CD14-positive monocyte (primary cell): ENCODE measurements at regions not wholly inside any gene's neighbourhood (a gene's known extent, or its start where the extent isn't known, plus 50 kb on each side); places are given as distances from the start of the nearest gene placed in this dataset.

Experiments
- DNase-seq, 3 donors: peaks; one replicate each; pipeline ENCODE4 v3.0.0-alpha.2; 2011 to 2022
- H2AFZ ChIP-seq: 2 replicates; pipeline ENCODE4 v1.6.0; 2012; ENCODE audit warnings: mild to moderate bottlenecking, low read depth, low read length, inconsistent platforms; ENCODE audit not compliant: insufficient read depth, poor library complexity, severe bottlenecking
- H3K27ac ChIP-seq, 2 donors: 1 replicate in 1 of 2; 2 replicates in 1 of 2; pipeline ENCODE4 v1.5.1; 2012 to 2013; ENCODE audit warnings: low read length in 2 of 2, control low read depth in 1 of 2, inconsistent platforms in 1 of 2, low read depth in 1 of 2, mild to moderate bottlenecking in 1 of 2
- H3K27me3 ChIP-seq, 2 donors: one replicate each; pipeline versions ENCODE4 v1.6.0 to v1.6.1; 2011 to 2013; ENCODE audit warnings: low read length in 2 of 2; ENCODE audit not compliant: control insufficient read depth in 2 of 2, insufficient read depth in 2 of 2
- H3K36me3 ChIP-seq, 2 donors: replicated peaks in 1 of 2; 1 replicate in 1 of 2; 2 replicates in 1 of 2; pipeline versions ENCODE4 v1.5.1 to v1.6.1; 2012 to 2013; ENCODE audit warnings: low read length in 2 of 2, control low read depth in 1 of 2, inconsistent platforms in 1 of 2, mild to moderate bottlenecking in 1 of 2; ENCODE audit not compliant: insufficient read depth in 2 of 2, control insufficient read depth in 1 of 2
- H3K4me1 ChIP-seq, 2 donors: 1 replicate in 1 of 2; 2 replicates in 1 of 2; pipeline versions ENCODE4 v1.5.1 to v1.6.1; 2012 to 2013; ENCODE audit warnings: low read length in 2 of 2, control low read depth in 1 of 2, inconsistent platforms in 1 of 2, mild to moderate bottlenecking in 1 of 2, moderate library complexity in 1 of 2; ENCODE audit not compliant: insufficient read depth in 2 of 2, control insufficient read depth in 1 of 2
- H3K4me2 ChIP-seq: replicated peaks from 2 replicates; pipeline ENCODE3; 2012; ENCODE audit warnings: low read length, moderate library complexity, mild to moderate bottlenecking; ENCODE audit not compliant: poor library complexity, severe bottlenecking; ENCODE audit errors: extremely low read depth
- H3K4me3 ChIP-seq, 3 experiments: fragments of 200-600 bp in 1 of 3; sonication (generic) in 1 of 3; replicated peaks in 1 of 3; 1 replicate in 2 of 3; 2 replicates in 1 of 3; pipeline ENCODE4 v1.5.1; 2011 to 2013; ENCODE audit warnings: low read length in 3 of 3, mild to moderate bottlenecking in 3 of 3, control low read depth in 2 of 3, low read depth in 2 of 3, inconsistent platforms in 1 of 3, moderate library complexity in 1 of 3
- H3K79me2 ChIP-seq: 2 replicates; pipeline ENCODE4 v1.6.0; 2012; ENCODE audit warnings: mild to moderate bottlenecking, control low read depth, inconsistent platforms, low read length, moderate library complexity; ENCODE audit not compliant: insufficient read depth
- H3K9ac ChIP-seq: 2 replicates; pipeline ENCODE4 v1.6.0; 2017; ENCODE audit warnings: low read length, mild to moderate bottlenecking; ENCODE audit not compliant: insufficient read depth, poor library complexity, severe bottlenecking
- H3K9me3 ChIP-seq, 2 donors: replicated peaks in 1 of 2; 1 replicate in 1 of 2; 2 replicates in 1 of 2; pipeline versions ENCODE4 v1.5.1 to v1.6.1; 2012 to 2013; ENCODE audit warnings: low read length in 2 of 2, control low read depth in 1 of 2; ENCODE audit not compliant: control insufficient read depth in 1 of 2, insufficient read depth in 1 of 2
- H4K20me1 ChIP-seq: 2 replicates; pipeline ENCODE4 v1.6.0; 2012; ENCODE audit warnings: mild to moderate bottlenecking, low read length, control low read depth, moderate library complexity; ENCODE audit not compliant: insufficient read depth
- H3K27ac Mint-ChIP-seq, 7 donors: one replicate each; pipeline ENCODE4 v1.8.0; 2020; ENCODE audit warnings: mild to moderate bottlenecking in 7 of 7, mixed read lengths in 7 of 7, moderate library complexity in 6 of 7, inconsistent platforms in 2 of 7
- H3K27me3 Mint-ChIP-seq, 3 donors: one replicate each; pipeline ENCODE4 v1.8.0; 2021 to 2022; ENCODE audit warnings: low read depth in 3 of 3, mild to moderate bottlenecking in 3 of 3, mixed read lengths in 3 of 3, moderate library complexity in 3 of 3, inconsistent platforms in 1 of 3
- H3K36me3 Mint-ChIP-seq, 2 donors: one replicate each; pipeline ENCODE4 v1.8.0; 2020; ENCODE audit warnings: mixed read lengths in 2 of 2, inconsistent platforms in 1 of 2, mild to moderate bottlenecking in 1 of 2
- H3K4me1 Mint-ChIP-seq: one replicate; pipeline ENCODE4 v1.8.0; 2020; ENCODE audit warnings: mild to moderate bottlenecking, mixed read lengths
- H3K4me3 Mint-ChIP-seq, 2 donors: one replicate each; pipeline ENCODE4 v1.8.0; 2020; ENCODE audit warnings: mild to moderate bottlenecking in 2 of 2, mixed read lengths in 2 of 2, moderate library complexity in 1 of 2
- H3K9me3 Mint-ChIP-seq, 7 donors: one replicate each; pipeline ENCODE4 v1.8.0; 2020 to 2022; ENCODE audit warnings: mixed read lengths in 7 of 7, mild to moderate bottlenecking in 6 of 7, moderate library complexity in 6 of 7, inconsistent platforms in 2 of 7
- WGBS: methylation state at CpG from one replicate; pipeline ENCODE4 v1.1.5; 2013; ENCODE audit warnings: missing lambda C conversion rate; ENCODE audit not compliant: insufficient coverage; 5-methylcytosine and 5-hydroxymethylcytosine counted together
- intact Hi-C, 2 donors: fragments of 100-400 bp; cut with micrococcal nuclease; formaldehyde crosslinking; loops; one replicate each; pipeline versions ENCODE4 v1.15.0 to v1.15.1; 2023
- TF ChIP-seq, protein P1 (sequence below): fragments of 200-600 bp; IDR thresholded peaks from one replicate; pipeline ENCODE4 v1.8.0; 2022; ENCODE audit warnings: antibody characterized with exemption, mild to moderate bottlenecking

DNA sequence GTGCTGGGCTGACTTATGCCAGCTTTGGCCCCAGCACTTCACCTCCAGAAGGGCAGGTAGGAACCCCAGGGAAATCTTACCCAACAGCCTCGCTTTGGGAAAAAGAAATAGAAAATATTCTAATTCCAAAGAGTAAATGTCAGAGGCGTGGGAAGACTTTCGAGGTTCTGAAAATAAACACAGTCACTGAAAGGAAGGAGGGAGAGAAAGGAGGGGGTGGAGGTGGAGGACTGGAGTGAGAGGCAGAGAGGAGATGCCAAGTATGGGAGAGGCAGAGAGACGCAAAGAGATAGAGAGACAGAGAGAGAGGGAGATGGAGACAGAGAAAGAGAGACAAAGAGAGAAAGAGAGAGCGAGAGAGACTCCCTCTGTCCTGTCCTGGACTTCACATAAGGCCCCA, 395.0 kb downstream of the PTPRU start:
- 88% methylated on average over 3 of the region's 5 CpGs for WGBS
- Mint-ChIP-seq H3K4me1 (no peaks in the 10 kb centered on the region), H3K4me3 (no peak overlapping the region)

DNA sequence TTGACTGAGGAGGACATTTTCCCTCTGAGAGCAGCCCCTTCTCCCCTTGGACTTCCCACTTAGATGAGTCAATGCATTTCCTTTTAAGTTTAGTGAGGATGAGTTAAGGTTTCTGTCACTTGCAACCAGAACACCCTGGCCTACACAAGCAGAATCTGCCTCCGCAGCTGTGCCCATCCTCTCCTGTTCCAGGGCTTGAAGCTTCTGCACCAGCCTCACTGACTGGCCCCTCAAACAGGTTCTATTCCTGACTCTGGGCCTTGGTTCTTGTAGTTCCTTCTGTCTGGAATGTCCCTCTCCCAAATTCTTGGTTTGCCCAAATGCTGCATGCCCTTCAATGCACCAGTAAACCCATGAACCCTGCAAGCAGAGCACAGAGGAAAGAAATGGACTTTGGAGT, 394.4 kb downstream of the PTPRU start:
- no peaks in the 10 kb centered on the region for H3K27me3 ChIP-seq
- peaks cover 0 to 7% of the 10 kb centered on the region in 2 donors for H3K9me3 ChIP-seq
- no peak overlapping the region for H3K9ac ChIP-seq
- peaks cover 2 to 15% (median 8%) of the 10 kb centered on the region in 7 donors for H3K9me3 Mint-ChIP-seq
- peaks cover 3 to 9% (median 5%) of the 10 kb centered on the region in 3 donors for H3K27me3 Mint-ChIP-seq
- TF ChIP-seq, protein P1, sequence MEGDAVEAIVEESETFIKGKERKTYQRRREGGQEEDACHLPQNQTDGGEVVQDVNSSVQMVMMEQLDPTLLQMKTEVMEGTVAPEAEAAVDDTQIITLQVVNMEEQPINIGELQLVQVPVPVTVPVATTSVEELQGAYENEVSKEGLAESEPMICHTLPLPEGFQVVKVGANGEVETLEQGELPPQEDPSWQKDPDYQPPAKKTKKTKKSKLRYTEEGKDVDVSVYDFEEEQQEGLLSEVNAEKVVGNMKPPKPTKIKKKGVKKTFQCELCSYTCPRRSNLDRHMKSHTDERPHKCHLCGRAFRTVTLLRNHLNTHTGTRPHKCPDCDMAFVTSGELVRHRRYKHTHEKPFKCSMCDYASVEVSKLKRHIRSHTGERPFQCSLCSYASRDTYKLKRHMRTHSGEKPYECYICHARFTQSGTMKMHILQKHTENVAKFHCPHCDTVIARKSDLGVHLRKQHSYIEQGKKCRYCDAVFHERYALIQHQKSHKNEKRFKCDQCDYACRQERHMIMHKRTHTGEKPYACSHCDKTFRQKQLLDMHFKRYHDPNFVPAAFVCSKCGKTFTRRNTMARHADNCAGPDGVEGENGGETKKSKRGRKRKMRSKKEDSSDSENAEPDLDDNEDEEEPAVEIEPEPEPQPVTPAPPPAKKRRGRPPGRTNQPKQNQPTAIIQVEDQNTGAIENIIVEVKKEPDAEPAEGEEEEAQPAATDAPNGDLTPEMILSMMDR, result no peak
- H3K4me3 Mint-ChIP-seq, result no peak overlapping the region
- H3K27ac Mint-ChIP-seq, result no peak overlapping the region
- no peak overlapping the region for H3K4me3 ChIP-seq
- H3K79me2 ChIP-seq, result no peaks in the 10 kb centered on the region
- 100% methylated on average over 1 of the region's 1 CpG for WGBS
- H3K4me1 ChIP-seq, result no peaks in the 10 kb centered on the region
- DNase-seq, result no peak
- no peak overlapping the region for H3K4me2 ChIP-seq
- no peaks in the 10 kb centered on the region for H4K20me1 ChIP-seq
- H3K27ac ChIP-seq, result no peak overlapping the region
- H3K36me3 Mint-ChIP-seq, result no peaks in the 10 kb centered on the region
- no peaks in the 10 kb centered on the region for H3K4me1 Mint-ChIP-seq
- intact Hi-C loops, result no loop called here
- H3K36me3 ChIP-seq, result no peaks in the 10 kb centered on the region
- H2AFZ ChIP-seq, result no peak overlapping the region

More for the DNA sequence above, 395.0 kb downstream of the PTPRU start:
- Histone ChIP-seq H3K9me3 (peaks cover 0 to 7% of the 10 kb centered on the region in 2 donors), H3K79me2 (no peaks in the 10 kb centered on the region), H2AFZ (no peak overlapping the region), H3K36me3 (no peaks in the 10 kb centered on the region), H3K27ac (no peak overlapping the region), H3K27me3 (no peaks in the 10 kb centered on the region), H3K4me1 (no peaks in the 10 kb centered on the region), H4K20me1 (no peaks in the 10 kb centered on the region), H3K4me2 (no peak overlapping the region), H3K9ac (no peak overlapping the region), H3K4me3 (no peak overlapping the region)
- H3K9me3 Mint-ChIP-seq, result peaks cover 2 to 15% (median 8%) of the 10 kb centered on the region in 7 donors
- H3K27me3 Mint-ChIP-seq, result peaks cover 2 to 9% (median 7%) of the 10 kb centered on the region in 3 donors
- H3K27ac Mint-ChIP-seq, result no peak overlapping the region
- intact Hi-C loops, result no loop called here
- TF ChIP-seq, protein P1, result no peak
- DNase-seq, result no peak
- H3K36me3 Mint-ChIP-seq, result no peaks in the 10 kb centered on the region
